ENCODE measurements at regions not wholly inside any gene's neighbourhood (a gene's known extent, or its start where the extent isn't known, plus 50 kb on each side); places are given as distances from the start of the nearest gene placed in this dataset.

DNA sequence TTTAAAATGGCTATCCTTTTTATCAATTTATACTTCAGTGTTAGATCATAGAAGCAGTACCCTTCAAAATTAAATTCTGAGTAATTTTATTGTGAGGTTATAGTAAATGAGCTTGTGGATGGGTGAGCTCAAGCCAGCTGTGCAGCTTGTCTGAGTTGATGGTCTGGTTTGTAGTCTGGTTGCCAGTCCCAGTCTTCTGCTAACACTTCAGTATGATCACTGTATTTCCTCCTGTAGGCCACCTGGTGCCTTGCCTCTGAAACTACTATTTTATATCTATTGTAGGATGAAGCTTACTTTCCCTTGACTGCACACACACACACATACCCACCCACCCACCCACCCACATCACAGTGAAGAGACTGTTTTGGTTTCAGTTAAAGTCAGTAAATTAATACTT lies 496.4 kb downstream of the PCNX1 start:
- Histone ChIP-seq H3K27ac (peak overlapping the region; percentile 63), H3K4me1 (ENCODE audit: control insufficient read depth in 1 of 2, insufficient read depth in 1 of 2, low read depth in 1 of 2, low read length in 1 of 2) (peaks cover 30 to 43% of the 10 kb centered on the region in 2 experiments), H3K27me3 (no peaks in the 10 kb centered on the region), H3K4me3 (ENCODE audit: low read depth in 1 of 2, low read length in 1 of 2) (no peak overlapping the region), H3K9me3 (no peaks in the 10 kb centered on the region), H3K36me3 (no peaks in the 10 kb centered on the region)
- peak; percentile 43 for TF ChIP-seq CTCF (IDR thresholded peaks at IDR 0.05)

- no peak for TF ChIP-seq CTCF (IDR thresholded peaks at IDR 0.05)
Measured at GRCh38 chr14:71405676-71406075, 498.4 kb downstream of the PCNX1 start.

DNA sequence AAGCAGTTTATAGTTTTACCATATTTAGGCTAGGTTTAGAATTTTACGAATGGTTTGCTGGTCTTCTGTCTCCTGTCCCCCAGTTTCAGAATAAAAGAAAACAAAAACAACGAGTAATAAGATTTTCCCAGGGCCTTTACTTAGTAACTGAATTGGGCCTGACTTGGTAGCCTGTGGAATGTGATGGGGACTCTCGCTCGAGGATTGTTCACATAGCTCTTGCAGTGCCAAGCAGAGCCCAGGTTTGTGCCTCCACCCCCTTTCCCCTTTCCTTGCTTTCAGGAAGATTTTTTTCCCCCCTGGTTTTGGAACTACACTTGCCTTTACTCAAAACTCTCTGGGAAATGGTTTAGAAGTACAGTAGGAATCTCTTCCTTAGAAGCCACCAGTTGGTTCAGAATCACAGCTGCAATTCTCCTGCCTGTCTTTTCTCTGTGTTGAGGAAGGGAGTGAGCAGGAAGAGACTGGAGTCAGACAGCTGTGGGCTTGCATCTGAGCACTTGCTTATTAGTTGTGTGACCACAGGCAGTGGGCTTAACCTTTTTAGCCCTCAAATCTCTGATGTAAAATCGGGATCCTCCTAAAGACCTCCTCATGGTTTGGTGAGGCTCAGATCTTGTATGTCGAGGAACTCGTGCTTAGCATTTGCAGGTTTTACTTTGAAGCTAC lies 501.2 kb downstream of the PCNX1 start:
- peak overlapping the region; percentile 32 for H3K27ac ChIP-seq
- H3K36me3 ChIP-seq: no peaks in the 10 kb centered on the region
- no peak overlapping the region for H3K4me3 ChIP-seq (ENCODE audit: low read depth in 1 of 2, low read length in 1 of 2)
- no peaks in the 10 kb centered on the region for H3K27me3 ChIP-seq
- TF ChIP-seq CTCF (IDR thresholded peaks at IDR 0.05): no peak
- no peaks in the 10 kb centered on the region for H3K9me3 ChIP-seq
- H3K4me1 ChIP-seq (ENCODE audit: control insufficient read depth in 1 of 2, insufficient read depth in 1 of 2, low read depth in 1 of 2, low read length in 1 of 2): peaks cover 0 to 19% of the 10 kb centered on the region in 2 experiments

More at GRCh38 chr14:71405676-71406075, 498.4 kb downstream of the PCNX1 start:
- Histone ChIP-seq H3K27ac (peak overlapping the region; percentile 52), H3K27me3 (no peaks in the 10 kb centered on the region), H3K36me3 (no peaks in the 10 kb centered on the region), H3K4me1 (ENCODE audit: control insufficient read depth in 1 of 2, insufficient read depth in 1 of 2, low read depth in 1 of 2, low read length in 1 of 2) (peaks cover 12 to 24% of the 10 kb centered on the region in 2 experiments), H3K4me3 (ENCODE audit: low read depth in 1 of 2, low read length in 1 of 2) (no peak overlapping the region), H3K9me3 (no peaks in the 10 kb centered on the region)

GRCh38 chr14:71410578-71411284 lies 503.5 kb downstream of the PCNX1 start:
- no peaks in the 10 kb centered on the region for H3K9me3 ChIP-seq
- TF ChIP-seq CTCF (IDR thresholded peaks at IDR 0.05): no peak
- H3K36me3 ChIP-seq: no peaks in the 10 kb centered on the region
- no peaks in the 10 kb centered on the region for H3K27me3 ChIP-seq
- H3K4me1 ChIP-seq (ENCODE audit: control insufficient read depth in 1 of 2, insufficient read depth in 1 of 2, low read depth in 1 of 2, low read length in 1 of 2): peaks cover 0 to 11% of the 10 kb centered on the region in 2 experiments
- peak overlapping the region; percentile 47 for H3K27ac ChIP-seq
- H3K4me3 ChIP-seq (ENCODE audit: low read depth in 1 of 2, low read length in 1 of 2): no peak overlapping the region

- H3K4me3 ChIP-seq (ENCODE audit: low read depth in 1 of 2, low read length in 1 of 2): no peak overlapping the region
- no peaks in the 10 kb centered on the region for H3K9me3 ChIP-seq
- H3K36me3 ChIP-seq: no peaks in the 10 kb centered on the region
- H3K27ac ChIP-seq: peak overlapping the region; percentile 47
- H3K4me1 ChIP-seq (ENCODE audit: control insufficient read depth in 1 of 2, insufficient read depth in 1 of 2, low read depth in 1 of 2, low read length in 1 of 2): peaks cover 0 to 10% of the 10 kb centered on the region in 2 experiments
- no peaks in the 10 kb centered on the region for H3K27me3 ChIP-seq
- TF ChIP-seq CTCF (IDR thresholded peaks at IDR 0.05): no peak
Measured at GRCh38 chr14:71411285-71411595, 504.0 kb downstream of the PCNX1 start.
